Mesothelial cell of epicardium (in vitro differentiated cells): ENCODE measurements at regions not wholly inside any gene's neighbourhood (a gene's known extent, or its start where the extent isn't known, plus 50 kb on each side); places are given as distances from the start of the nearest gene placed in this dataset.

Experiments used
- DNase-seq, 2 experiments: peaks; one replicate each; pipeline ENCODE4 v3.0.0; 2021; ENCODE audit warnings: low spot score in 2 of 2; ENCODE audit not compliant: unreplicated experiment in 2 of 2
- H3K27ac Mint-ChIP-seq: 2 replicates; pipeline ENCODE4 v1.8.0; 2021; ENCODE audit warnings: mixed read lengths
- H3K27me3 Mint-ChIP-seq: 2 replicates; pipeline ENCODE4 v1.8.0; 2021; ENCODE audit warnings: low read depth, mixed read lengths
- H3K36me3 Mint-ChIP-seq: 2 replicates; pipeline ENCODE4 v1.8.0; 2021; ENCODE audit warnings: mixed read lengths
- H3K4me1 Mint-ChIP-seq: 2 replicates; pipeline ENCODE4 v1.8.0; 2021; ENCODE audit warnings: mixed read lengths
- H3K4me3 Mint-ChIP-seq: 2 replicates; pipeline ENCODE4 v1.8.0; 2021; ENCODE audit warnings: mild to moderate bottlenecking, moderate library complexity, mixed read lengths
- H3K9me3 Mint-ChIP-seq: 2 replicates; pipeline ENCODE4 v1.8.0; 2021; ENCODE audit warnings: mixed read lengths
- CTCF ChIP-seq: fragments of 200-600 bp; sonication (generic); IDR thresholded peaks from one replicate; pipeline ENCODE4 v1.5.0; 2021; ENCODE audit warnings: antibody characterized with exemption; ENCODE audit not compliant: unreplicated experiment

- Mint-ChIP-seq H3K9me3 (peaks cover 10% of the 10 kb centered on the region), H3K27ac (no peak overlapping the region), H3K4me1 (peaks cover 14% of the 10 kb centered on the region), H3K36me3 (no peaks in the 10 kb centered on the region), H3K27me3 (no peaks in the 10 kb centered on the region), H3K4me3 (no peak overlapping the region)
- DNase-seq = no peak
- TF ChIP-seq CTCF = no peak
Measured at GRCh38 chr10:10824591-10825148, 193.0 kb upstream of the CELF2 start.

GRCh38 chr10:10826125-10826524, 191.5 kb upstream of the CELF2 start:
- Mint-ChIP-seq H3K4me1 (peaks cover 14% of the 10 kb centered on the region), H3K36me3 (no peaks in the 10 kb centered on the region), H3K9me3 (no peaks in the 10 kb centered on the region), H3K4me3 (no peak overlapping the region), H3K27me3 (no peaks in the 10 kb centered on the region), H3K27ac (no peak overlapping the region)
- no peak for DNase-seq
- TF ChIP-seq CTCF = no peak

- TF ChIP-seq CTCF = no peak
Measured at GRCh38 chr10:10828623-10829022, 189.0 kb upstream of the CELF2 start.

GRCh38 chr10:10829576-10829975, 188.1 kb upstream of the CELF2 start:
- no peak overlapping the region for H3K27ac Mint-ChIP-seq
- no peaks in the 10 kb centered on the region for H3K27me3 Mint-ChIP-seq
- H3K9me3 Mint-ChIP-seq = peaks cover 14% of the 10 kb centered on the region
- H3K36me3 Mint-ChIP-seq = no peaks in the 10 kb centered on the region
- peaks cover 3% of the 10 kb centered on the region for H3K4me1 Mint-ChIP-seq
- no peak overlapping the region for H3K4me3 Mint-ChIP-seq
- no peak for TF ChIP-seq CTCF
- no peak for DNase-seq

More at GRCh38 chr10:10828623-10829022, 189.0 kb upstream of the CELF2 start:
- Mint-ChIP-seq H3K9me3 (peaks cover 10% of the 10 kb centered on the region), H3K4me1 (peaks cover 7% of the 10 kb centered on the region), H3K27me3 (no peaks in the 10 kb centered on the region), H3K36me3 (no peaks in the 10 kb centered on the region), H3K27ac (no peak overlapping the region), H3K4me3 (no peak overlapping the region)
- no peak for DNase-seq

- Mint-ChIP-seq H3K4me1 (no peaks in the 10 kb centered on the region), H3K27ac (no peak overlapping the region), H3K27me3 (no peaks in the 10 kb centered on the region), H3K4me3 (no peak overlapping the region), H3K9me3 (peaks cover 14% of the 10 kb centered on the region), H3K36me3 (no peaks in the 10 kb centered on the region)
- TF ChIP-seq CTCF = no peak
- DNase-seq = no peak
Measured at GRCh38 chr10:10830293-10830986, 187.2 kb upstream of the CELF2 start.
